HCT116 (cell line): ENCODE measurements at regions not wholly inside any gene's neighbourhood (a gene's known extent, or its start where the extent isn't known, plus 50 kb on each side); places are given as distances from the start of the nearest gene placed in this dataset.

Experiments
- ATAC-seq: fragments of 200-7000 bp; cut with Tn5 transposase; 2 replicates; pipeline ENCODE4 v1.9.1; 2020; ENCODE audit warnings: mild to moderate bottlenecking, moderate library complexity
- BruUV-seq: library from RNA; stranded (reverse); fragments of 400-500 nt; replicated peaks from 2 replicates; lab custom pipeline; 2021; lab: Mats Ljungman, UMichigan
- CTCF ChIA-PET: fragments of 300-600 bp; sonication (Branson Sonifier 250); formaldehyde crosslinking; loops from one replicate; lab custom pipeline; 2021; ENCODE audit warnings: antibody characterized with exemption; lab: Charles Lee
- POLR2A ChIA-PET: fragments of 300-600, 350-600 bp; sonication (Branson Sonifier 250); formaldehyde crosslinking; loops from one replicate; lab custom pipeline; 2021; ENCODE audit warnings: antibody characterized with exemption; lab: Charles Lee
- RAD21 ChIA-PET, 2 experiments: fragments of 300-600 bp; sonication (Branson Sonifier 250); formaldehyde crosslinking; loops; one replicate each; lab custom pipeline; 2023; ENCODE audit warnings: low total read pairs in 2 of 2; ENCODE audit not compliant: uncharacterized antibody in 2 of 2, unreplicated experiment in 2 of 2, low non-redundant PET in 1 of 2; lab: Charles Lee
- DNase-seq: peaks from one replicate; pipeline ENCODE4 v3.0.0-alpha.2; 2010; ENCODE audit warnings: low read depth, low spot score
- H2AFZ ChIP-seq: fragments of 200-600 bp; shearing (Covaris generic), sonication (generic); 2 replicates; pipeline ENCODE4 v1.6.1; 2017; ENCODE audit warnings: low read depth, mixed run types, mixed read lengths, antibody characterized with exemption, low read length; ENCODE audit not compliant: poor library complexity, severe bottlenecking
- H3K27ac ChIP-seq: 2 replicates; pipeline ENCODE4 v1.5.1; 2012; ENCODE audit warnings: low read depth, low read length
- H3K27me3 ChIP-seq: fragments of 200-600 bp; sonication (generic); 2 replicates; pipeline ENCODE4 v1.6.1; 2016; ENCODE audit warnings: mixed run types, low read length, mixed read lengths; ENCODE audit not compliant: insufficient read depth
- H3K36me3 ChIP-seq, 2 experiments: fragments of 200-500 bp in 1 of 2; fragments of 200-600 bp in 1 of 2; sonication (Bioruptor generic) in 1 of 2; sonication (generic) in 1 of 2; 2 replicates each; pipeline versions ENCODE4 v1.5.1 to v1.6.1; 2014 to 2016; ENCODE audit warnings: low read length in 2 of 2, inconsistent platforms in 1 of 2, mixed read lengths in 1 of 2, mixed run types in 1 of 2; ENCODE audit not compliant: insufficient read depth in 2 of 2, control insufficient read depth in 1 of 2
- H3K4me1 ChIP-seq, 2 experiments: fragments of 200-600 bp in 1 of 2; sonication (generic) in 1 of 2; 2 replicates each; pipeline versions ENCODE4 v1.5.1 to v1.6.1; 2012 to 2017; ENCODE audit warnings: low read length in 2 of 2, inconsistent platforms in 1 of 2, mild to moderate bottlenecking in 1 of 2, mixed read lengths in 1 of 2, mixed run types in 1 of 2, moderate library complexity in 1 of 2; ENCODE audit not compliant: insufficient read depth in 2 of 2, control insufficient read depth in 1 of 2
- H3K4me2 ChIP-seq: fragments of 200-600 bp; sonication (generic); 2 replicates; pipeline ENCODE4 v1.6.1; 2017; ENCODE audit warnings: mixed run types, low read length, mixed read lengths
- H3K4me3 ChIP-seq, 2 experiments: fragments of 200-600 bp in 1 of 2; sonication (generic) in 1 of 2; replicated peaks in 1 of 2; 2 replicates each; pipeline ENCODE4 v1.5.1; 2011 to 2016; ENCODE audit warnings: low read length in 2 of 2, control low read depth in 1 of 2, low read depth in 1 of 2, mild to moderate bottlenecking in 1 of 2, mixed read lengths in 1 of 2, mixed run types in 1 of 2
- H3K79me2 ChIP-seq: fragments of 200-600 bp; sonication (generic); 2 replicates; pipeline ENCODE4 v1.6.1; 2017; ENCODE audit warnings: mild to moderate bottlenecking, mixed run types, low read length, moderate library complexity, mixed read lengths; ENCODE audit not compliant: insufficient read depth
- H3K9ac ChIP-seq: fragments of 200-600 bp; sonication (generic); 2 replicates; pipeline ENCODE4 v1.6.1; 2016; ENCODE audit warnings: low read length, mixed read lengths
- H3K9me2 ChIP-seq: fragments of 200-600 bp; sonication (generic), shearing (Covaris generic); 2 replicates; pipeline ENCODE4 v1.6.1; 2017; ENCODE audit warnings: mixed run types, mild to moderate bottlenecking, moderate library complexity; ENCODE audit not compliant: insufficient read depth
- H3K9me3 ChIP-seq, 2 experiments: fragments of 200-500 bp in 1 of 2; fragments of 200-600 bp in 1 of 2; sonication (Bioruptor generic) in 1 of 2; sonication (generic) in 1 of 2; 2 replicates each; pipeline ENCODE4 v1.6.1; 2014 to 2017; ENCODE audit warnings: low read length in 2 of 2, mixed read lengths in 2 of 2, inconsistent platforms in 1 of 2, low read depth in 1 of 2, mild to moderate bottlenecking in 1 of 2, mixed run types in 1 of 2, moderate library complexity in 1 of 2; ENCODE audit not compliant: control insufficient read depth in 1 of 2, insufficient read depth in 1 of 2
- H4K20me1 ChIP-seq: fragments of 200-600 bp; sonication (generic), shearing (Covaris generic); 2 replicates; pipeline ENCODE4 v1.6.1; 2017; ENCODE audit warnings: mixed run types, mild to moderate bottlenecking, moderate library complexity; ENCODE audit not compliant: insufficient read depth
- CEBPB ChIP-seq: IDR thresholded peaks from 2 replicates; pipeline ENCODE4 v1.6.1; 2012; ENCODE audit warnings: low read depth
- EGR1 ChIP-seq: IDR thresholded peaks from 2 replicates; pipeline ENCODE4 v1.6.1; 2012; ENCODE audit warnings: low read depth
- EZH2phosphoT487 ChIP-seq: fragments of 200-600 bp; IDR thresholded peaks from 2 replicates; pipeline ENCODE4 v1.6.1; 2018; ENCODE audit warnings: antibody characterized with exemption, borderline replicate concordance
- RAD21 ChIP-seq: IDR thresholded peaks from 2 replicates; pipeline ENCODE4 v1.6.1; 2012; ENCODE audit warnings: low read depth, mild to moderate bottlenecking
- ZBTB33 ChIP-seq: IDR thresholded peaks from 2 replicates; pipeline ENCODE4 v1.6.1; 2011; ENCODE audit warnings: mild to moderate bottlenecking, low read length, moderate library complexity; ENCODE audit not compliant: insufficient replicate concordance; ENCODE audit errors: extremely low read depth
- intact Hi-C: fragments of 100-400 bp; cut with micrococcal nuclease; formaldehyde crosslinking; loops from 2 replicates; pipeline ENCODE4 v1.10.0; 2022

- H3K4me3 ChIP-seq, result no peak overlapping the region
- no peaks in the 10 kb centered on the region for H3K36me3 ChIP-seq
- no peak overlapping the region for H3K9ac ChIP-seq
- no peak for ATAC-seq
- BruUV-seq, result no TSS peak
- TF ChIP-seq EZH2phosphoT487 (no peak), ZBTB33 (no peak), RAD21 (no peak)
- ChIA-PET POLR2A (no interaction called here), CTCF (no interaction called here), RAD21 (no interaction called here)
- no peak overlapping the region for H3K4me2 ChIP-seq
- H3K9me3 ChIP-seq, result peaks cover 6 to 20% of the 10 kb centered on the region in 2 experiments; a peak in 2 of 4 replicates
- no peaks in the 10 kb centered on the region for H3K79me2 ChIP-seq
- intact Hi-C loops, result no loop called here
- H2AFZ ChIP-seq, result no peak overlapping the region
- DNase-seq, result no peak
- H3K9me2 ChIP-seq, result no peaks in the 10 kb centered on the region
- no peaks in the 10 kb centered on the region for H3K27me3 ChIP-seq
- H3K4me1 ChIP-seq, result no peaks in the 10 kb centered on the region
- no peak overlapping the region for H3K27ac ChIP-seq
- no peaks in the 10 kb centered on the region; the same call in 1 of the 2 replicates for H4K20me1 ChIP-seq
Observed at GRCh38 chr6:91213229-91213901, 626.5 kb upstream of the MAP3K7 start.

GRCh38 chr6:91198588-91199255, 611.9 kb upstream of the MAP3K7 start:
- no TSS peak for BruUV-seq
- Histone ChIP-seq H3K79me2 (no peaks in the 10 kb centered on the region), H3K27me3 (no peaks in the 10 kb centered on the region), H2AFZ (no peak overlapping the region), H3K27ac (no peak overlapping the region), H3K9me2 (no peaks in the 10 kb centered on the region), H4K20me1 (no peaks in the 10 kb centered on the region), H3K9ac (no peak overlapping the region), H3K4me1 (no peaks in the 10 kb centered on the region), H3K4me3 (no peak overlapping the region), H3K4me2 (no peak overlapping the region)
- ATAC-seq, result no peak
- ChIA-PET POLR2A (no interaction called here), CTCF (no interaction called here), RAD21 (no interaction called here)
- no peak for DNase-seq
- TF ChIP-seq EZH2phosphoT487 (no peak), CEBPB (no peak), EGR1 (no peak)
- TF ChIP-seq, all 23 proteins: peak for 0
- H3K9me3 ChIP-seq, result peaks cover 3 to 21% of the 10 kb centered on the region in 2 experiments; a peak in 2 of 4 replicates
- H3K36me3 ChIP-seq, result no peaks in the 10 kb centered on the region
- intact Hi-C loops, result no loop called here
